ENCODE measurements at regions not wholly inside any gene's neighbourhood (a gene's known extent, or its start where the extent isn't known, plus 50 kb on each side); places are given as distances from the start of the nearest gene placed in this dataset.
"Not testable (repeated sequence)": the region's sequence is repeated elsewhere in the genome, so short reads cannot be mapped to it uniquely, and the experiment has no call there.

- DNase-seq (ENCODE audit: extremely low spot score) = no peak
- CTCF ChIA-PET = interaction anchor here (1.5 kb wide), 1 partner anchor 16 kb away, joined by 4 read pairs; no protein-coding TSS in a partner anchor
- POLR2A ChIA-PET = no interaction called here
- no peak for TF ChIP-seq CTCF (IDR thresholded peaks at IDR 0.05; ENCODE audit: control extremely low read depth, extremely low read depth, low read depth, missing control alignments)
These were observed 1077.8 kb downstream of the ZPLD1 start for GRCh38 chr3:103512595-103512994.

- ChIA-PET POLR2A (no interaction called here), CTCF (interaction anchor here (1.5 kb wide), 1 partner anchor 15 kb away, joined by 4 read pairs; no protein-coding TSS in a partner anchor)
- TF ChIP-seq CTCF (IDR thresholded peaks at IDR 0.05; ENCODE audit: control extremely low read depth, extremely low read depth, low read depth, missing control alignments) = no peak
- DNase-seq (ENCODE audit: extremely low spot score) = no peak
These were observed 1078.2 kb downstream of the ZPLD1 start for GRCh38 chr3:103513003-103513402.

- ChIA-PET POLR2A (no interaction called here), CTCF (interaction anchor here (0.9 kb wide), 1 partner anchor 19 kb away, joined by 3 read pairs; no protein-coding TSS in a partner anchor)
- no peak for TF ChIP-seq CTCF (IDR thresholded peaks at IDR 0.05; ENCODE audit: control extremely low read depth, extremely low read depth, low read depth, missing control alignments)
- no peak for DNase-seq (ENCODE audit: extremely low spot score)
These were observed 1080.3 kb downstream of the ZPLD1 start for GRCh38 chr3:103515116-103515515.

GRCh38 chr3:103516950-103517349 is 1082.1 kb downstream of the ZPLD1 start:
- ChIA-PET POLR2A (no interaction called here), CTCF (interaction anchor here (0.8 to 1.7 kb wide), 3 partner anchors 9 to 57 kb away, joined by 3 read pairs; no protein-coding TSS in a partner anchor)
- DNase-seq (ENCODE audit: extremely low spot score) = no peak
- TF ChIP-seq CTCF (IDR thresholded peaks at IDR 0.05; ENCODE audit: control extremely low read depth, extremely low read depth, low read depth, missing control alignments) = no peak

GRCh38 chr3:103531327-103531726 is 1096.5 kb downstream of the ZPLD1 start:
- POLR2A ChIA-PET, CTCF ChIA-PET: not testable (repeated sequence)

GRCh38 chr3:103532986-103533385 is 1098.2 kb downstream of the ZPLD1 start:
- CTCF ChIA-PET = no interaction called here
- TF ChIP-seq CTCF (IDR thresholded peaks at IDR 0.05; ENCODE audit: control extremely low read depth, extremely low read depth, low read depth, missing control alignments) = no peak
- no peak for DNase-seq (ENCODE audit: extremely low spot score)
- POLR2A ChIA-PET = no interaction called here

More at GRCh38 chr3:103531327-103531726, 1096.5 kb downstream of the ZPLD1 start:
- not testable (repeated sequence) for DNase-seq (ENCODE audit: extremely low spot score)

- CTCF ChIA-PET = no interaction called here
- no peak for TF ChIP-seq CTCF (IDR thresholded peaks at IDR 0.05; ENCODE audit: control extremely low read depth, extremely low read depth, low read depth, missing control alignments)
- POLR2A ChIA-PET = no interaction called here
- no peak for DNase-seq (ENCODE audit: extremely low spot score)
These were observed 1119.6 kb downstream of the ZPLD1 start for GRCh38 chr3:103554451-103554850.

GRCh38 chr3:103564116-103564515 is 1129.3 kb downstream of the ZPLD1 start:
- DNase-seq (ENCODE audit: extremely low spot score); POLR2A ChIA-PET: not testable (repeated sequence)
- CTCF ChIA-PET = interaction anchor here (0.8 kb wide), 1 partner anchor 9 kb away, joined by 4 read pairs; no protein-coding TSS in a partner anchor

All from GM10248 (cell line).